DOHH2 (cell line): ENCODE measurements at regions not wholly inside any gene's neighbourhood (a gene's known extent, or its start where the extent isn't known, plus 50 kb on each side); places are given as distances from the start of the nearest gene placed in this dataset.

Source experiments
- EZH2phosphoT487 ChIP-seq: fragments of 200-600 bp; sonication (generic); IDR thresholded peaks from 2 replicates; pipeline ENCODE4 v1.6.1; 2017; ENCODE audit warnings: borderline replicate concordance, mild to moderate bottlenecking, antibody characterized with exemption, low read length, moderate library complexity, mixed read lengths
- TF ChIP-seq, protein P1 (sequence below): fragments of 200-600 bp; sonication (generic); IDR thresholded peaks from one replicate; pipeline ENCODE4 v1.5.1; 2014; ENCODE audit warnings: antibody characterized with exemption, mild to moderate bottlenecking, low read depth, low read length; ENCODE audit not compliant: poor library complexity, severe bottlenecking

DNA sequence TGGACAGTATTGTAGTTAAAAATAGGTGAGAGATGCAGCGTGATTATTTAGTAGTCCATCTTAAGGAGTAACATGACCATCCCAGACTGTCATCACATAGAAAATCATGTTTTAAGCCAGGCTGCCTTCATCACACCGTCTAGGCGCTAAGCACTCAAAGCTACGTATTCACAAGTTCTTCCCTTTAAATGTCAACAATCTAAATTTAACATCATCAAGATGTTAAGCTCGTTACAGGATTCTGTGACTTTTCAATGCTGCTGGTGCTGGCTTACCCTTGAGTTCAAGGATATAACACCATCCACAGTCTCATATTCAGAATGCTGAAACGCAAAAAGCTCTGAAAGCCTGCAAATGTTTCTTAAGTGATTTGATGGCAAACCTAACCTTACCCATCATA lies 109.5 kb upstream of the CDCA7L start:
- TF ChIP-seq, protein P1, sequence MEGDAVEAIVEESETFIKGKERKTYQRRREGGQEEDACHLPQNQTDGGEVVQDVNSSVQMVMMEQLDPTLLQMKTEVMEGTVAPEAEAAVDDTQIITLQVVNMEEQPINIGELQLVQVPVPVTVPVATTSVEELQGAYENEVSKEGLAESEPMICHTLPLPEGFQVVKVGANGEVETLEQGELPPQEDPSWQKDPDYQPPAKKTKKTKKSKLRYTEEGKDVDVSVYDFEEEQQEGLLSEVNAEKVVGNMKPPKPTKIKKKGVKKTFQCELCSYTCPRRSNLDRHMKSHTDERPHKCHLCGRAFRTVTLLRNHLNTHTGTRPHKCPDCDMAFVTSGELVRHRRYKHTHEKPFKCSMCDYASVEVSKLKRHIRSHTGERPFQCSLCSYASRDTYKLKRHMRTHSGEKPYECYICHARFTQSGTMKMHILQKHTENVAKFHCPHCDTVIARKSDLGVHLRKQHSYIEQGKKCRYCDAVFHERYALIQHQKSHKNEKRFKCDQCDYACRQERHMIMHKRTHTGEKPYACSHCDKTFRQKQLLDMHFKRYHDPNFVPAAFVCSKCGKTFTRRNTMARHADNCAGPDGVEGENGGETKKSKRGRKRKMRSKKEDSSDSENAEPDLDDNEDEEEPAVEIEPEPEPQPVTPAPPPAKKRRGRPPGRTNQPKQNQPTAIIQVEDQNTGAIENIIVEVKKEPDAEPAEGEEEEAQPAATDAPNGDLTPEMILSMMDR: no peak
- no peak for TF ChIP-seq EZH2phosphoT487
